ENCODE measurements at regions not wholly inside any gene's neighbourhood (a gene's known extent, or its start where the extent isn't known, plus 50 kb on each side); places are given as distances from the start of the nearest gene placed in this dataset.

- TF ChIP-seq POLR2AphosphoS5 (IDR thresholded peaks at IDR 0.05; ENCODE audit: low read depth, low read length), result no peak
- no peak for TF ChIP-seq POLR2A (IDR thresholded peaks at IDR 0.05; ENCODE audit: low read depth, low read length)
Observed at GRCh38 chr7:114364151-114364550, 50.5 kb upstream of the FOXP2 start.
